H9 (cell line): ENCODE measurements at regions not wholly inside any gene's neighbourhood (a gene's known extent, or its start where the extent isn't known, plus 50 kb on each side); places are given as distances from the start of the nearest gene placed in this dataset.

ENCODE experiments used
- DNase-seq: peaks from one replicate; pipeline ENCODE4 v3.0.0-alpha.2; 2017
- H2AFZ ChIP-seq: one replicate; pipeline ENCODE4 v1.6.1; 2013; ENCODE audit warnings: mild to moderate bottlenecking, low read length, control low read depth, moderate library complexity
- H2AK5ac ChIP-seq: 2 replicates; pipeline ENCODE4 v1.6.1; 2013; ENCODE audit warnings: low read length, control low read depth, mixed read lengths; ENCODE audit not compliant: insufficient read length
- H2BK120ac ChIP-seq: one replicate; pipeline ENCODE4 v1.6.1; 2013; ENCODE audit warnings: low read depth, mild to moderate bottlenecking, low read length, control low read depth, inconsistent platforms; ENCODE audit not compliant: poor library complexity, severe bottlenecking
- H2BK12ac ChIP-seq: 2 replicates; pipeline ENCODE4 v1.6.1; 2013; ENCODE audit warnings: low read length, control low read depth, mixed read lengths, low read depth; ENCODE audit not compliant: insufficient read length
- H2BK15ac ChIP-seq: 2 replicates; pipeline ENCODE4 v1.6.1; 2013; ENCODE audit warnings: low read depth, low read length, control low read depth
- H2BK20ac ChIP-seq: one replicate; pipeline ENCODE4 v1.6.1; 2013; ENCODE audit warnings: low read depth, mild to moderate bottlenecking, low read length, control low read depth, inconsistent platforms; ENCODE audit not compliant: poor library complexity, severe bottlenecking
- H2BK5ac ChIP-seq: 2 replicates; pipeline ENCODE4 v1.6.1; 2013; ENCODE audit warnings: low read length, control low read depth, mixed read lengths; ENCODE audit not compliant: insufficient read length
- H3K14ac ChIP-seq: 2 replicates; pipeline ENCODE4 v1.6.1; 2013; ENCODE audit warnings: low read length, control low read depth; ENCODE audit not compliant: insufficient read depth
- H3K18ac ChIP-seq: 2 replicates; pipeline ENCODE4 v1.6.1; 2013; ENCODE audit warnings: low read depth, mild to moderate bottlenecking, mixed read lengths, low read length, control low read depth; ENCODE audit not compliant: insufficient read length
- H3K23ac ChIP-seq: 2 replicates; pipeline ENCODE4 v1.6.1; 2013; ENCODE audit warnings: low read length, control low read depth, mixed read lengths, low read depth; ENCODE audit not compliant: insufficient read length
- H3K23me2 ChIP-seq: 2 replicates; pipeline ENCODE4 v1.6.1; 2013; ENCODE audit warnings: low read depth, mild to moderate bottlenecking, mixed read lengths, low read length, control low read depth; ENCODE audit not compliant: insufficient read length, poor library complexity, severe bottlenecking
- H3K27ac ChIP-seq: 2 replicates; pipeline ENCODE4 v1.5.1; 2013; ENCODE audit warnings: low read length, control low read depth, mixed read lengths, low read depth; ENCODE audit not compliant: insufficient read length
- H3K27me3 ChIP-seq: 2 replicates; pipeline ENCODE4 v1.6.1; 2013; ENCODE audit warnings: low read length, control low read depth, inconsistent platforms; ENCODE audit not compliant: insufficient read depth
- H3K4ac ChIP-seq: 2 replicates; pipeline ENCODE4 v1.6.1; 2013; ENCODE audit warnings: low read depth, mild to moderate bottlenecking, control low read depth, inconsistent platforms, low read length, moderate library complexity
- H3K4me1 ChIP-seq: 2 replicates; pipeline ENCODE4 v1.6.1; 2013; ENCODE audit warnings: low read length, control low read depth, inconsistent platforms; ENCODE audit not compliant: insufficient read depth
- H3K4me2 ChIP-seq: 2 replicates; pipeline ENCODE4 v1.6.1; 2013; ENCODE audit warnings: low read length, control low read depth, mixed read lengths; ENCODE audit not compliant: insufficient read length, insufficient read depth
- H3K56ac ChIP-seq: 2 replicates; pipeline ENCODE4 v1.6.1; 2013; ENCODE audit warnings: low read depth, mild to moderate bottlenecking, mixed read lengths, low read length, control low read depth; ENCODE audit not compliant: insufficient read length
- H3K79me1 ChIP-seq: 2 replicates; pipeline ENCODE4 v1.6.1; 2013; ENCODE audit warnings: low read depth, mild to moderate bottlenecking, moderate library complexity, low read length, control low read depth, inconsistent platforms; ENCODE audit not compliant: insufficient read depth, poor library complexity, severe bottlenecking
- H3K79me2 ChIP-seq: 2 replicates; pipeline ENCODE4 v1.6.1; 2013; ENCODE audit warnings: low read length, control low read depth, inconsistent platforms; ENCODE audit not compliant: insufficient read depth
- H3K9ac ChIP-seq: 2 replicates; pipeline ENCODE4 v1.6.1; 2013; ENCODE audit warnings: low read length, control low read depth, mixed read lengths; ENCODE audit not compliant: insufficient read length; ENCODE audit errors: extremely low read depth
- H3K9me3 ChIP-seq: one replicate; pipeline ENCODE4 v1.6.1; 2013; ENCODE audit warnings: low read depth, low read length, inconsistent platforms; ENCODE audit not compliant: control insufficient read depth
- H3T11ph ChIP-seq: one replicate; pipeline ENCODE4 v1.6.1; 2013; ENCODE audit warnings: mild to moderate bottlenecking, low read length, control low read depth, inconsistent platforms
- H4K20me1 ChIP-seq: one replicate; pipeline ENCODE4 v1.6.1; 2013; ENCODE audit not compliant: control insufficient read depth, insufficient read length, insufficient read depth
- H4K5ac ChIP-seq: 2 replicates; pipeline ENCODE4 v1.6.1; 2013; ENCODE audit warnings: low read depth, mild to moderate bottlenecking, mixed read lengths, low read length, control low read depth; ENCODE audit not compliant: insufficient read length
- H4K8ac ChIP-seq: replicated peaks from 2 replicates; pipeline ENCODE4 v1.6.1; 2013; ENCODE audit warnings: low read length, control low read depth, mixed read lengths, low read depth; ENCODE audit not compliant: insufficient read length
- H4K91ac ChIP-seq: 2 replicates; pipeline ENCODE4 v1.6.1; 2013; ENCODE audit warnings: low read depth, mild to moderate bottlenecking, moderate library complexity, mixed read lengths, low read length, control low read depth; ENCODE audit not compliant: insufficient read length
- H3K27ac Mint-ChIP-seq, 3 experiments: 2 replicates in 2 of 3; 3 replicates in 1 of 3; pipeline ENCODE4 v1.8.0; 2020 to 2021; ENCODE audit warnings: mixed read lengths in 3 of 3, mild to moderate bottlenecking in 1 of 3, moderate library complexity in 1 of 3
- H3K27me3 Mint-ChIP-seq: 2 replicates; pipeline ENCODE4 v1.8.0; 2021; ENCODE audit warnings: low read depth, mild to moderate bottlenecking, moderate library complexity, mixed read lengths
- H3K36me3 Mint-ChIP-seq, 3 experiments: 2 replicates in 2 of 3; 3 replicates in 1 of 3; pipeline ENCODE4 v1.8.0; 2020 to 2021; ENCODE audit warnings: low read depth in 3 of 3, mixed read lengths in 3 of 3; ENCODE audit not compliant: insufficient read depth in 1 of 3
- H3K4me1 Mint-ChIP-seq, 2 experiments: 2 replicates each; pipeline ENCODE4 v1.8.0; 2020; ENCODE audit warnings: mixed read lengths in 2 of 2
- H3K4me3 Mint-ChIP-seq, 2 experiments: 2 replicates in 1 of 2; 3 replicates in 1 of 2; pipeline ENCODE4 v1.8.0; 2020 to 2021; ENCODE audit warnings: mild to moderate bottlenecking in 2 of 2, mixed read lengths in 2 of 2, moderate library complexity in 1 of 2
- H3K9me3 Mint-ChIP-seq, 2 experiments: 2 replicates in 1 of 2; 3 replicates in 1 of 2; pipeline ENCODE4 v1.8.0; 2020; ENCODE audit warnings: mild to moderate bottlenecking in 2 of 2, mixed read lengths in 2 of 2, moderate library complexity in 1 of 2
- WGBS: extraction: QIAGEN DNeasy Blood & Tissue Kit; methylation state at CpG from one replicate; pipeline ENCODE4 v1.1.7; 2013; ENCODE audit warnings: missing lambda C conversion rate, low lambda C conversion rate, mixed read lengths; ENCODE audit not compliant: insufficient read length; ENCODE audit errors: extremely low coverage; 5-methylcytosine and 5-hydroxymethylcytosine counted together
- TF ChIP-seq, protein P1 (sequence below): fragments of 200-600 bp; sonication (generic); conservative IDR thresholded peaks from 3 replicates; pipeline ENCODE4 v1.8.0; 2021; ENCODE audit warnings: antibody characterized with exemption, mild to moderate bottlenecking

- TF ChIP-seq, protein P1, sequence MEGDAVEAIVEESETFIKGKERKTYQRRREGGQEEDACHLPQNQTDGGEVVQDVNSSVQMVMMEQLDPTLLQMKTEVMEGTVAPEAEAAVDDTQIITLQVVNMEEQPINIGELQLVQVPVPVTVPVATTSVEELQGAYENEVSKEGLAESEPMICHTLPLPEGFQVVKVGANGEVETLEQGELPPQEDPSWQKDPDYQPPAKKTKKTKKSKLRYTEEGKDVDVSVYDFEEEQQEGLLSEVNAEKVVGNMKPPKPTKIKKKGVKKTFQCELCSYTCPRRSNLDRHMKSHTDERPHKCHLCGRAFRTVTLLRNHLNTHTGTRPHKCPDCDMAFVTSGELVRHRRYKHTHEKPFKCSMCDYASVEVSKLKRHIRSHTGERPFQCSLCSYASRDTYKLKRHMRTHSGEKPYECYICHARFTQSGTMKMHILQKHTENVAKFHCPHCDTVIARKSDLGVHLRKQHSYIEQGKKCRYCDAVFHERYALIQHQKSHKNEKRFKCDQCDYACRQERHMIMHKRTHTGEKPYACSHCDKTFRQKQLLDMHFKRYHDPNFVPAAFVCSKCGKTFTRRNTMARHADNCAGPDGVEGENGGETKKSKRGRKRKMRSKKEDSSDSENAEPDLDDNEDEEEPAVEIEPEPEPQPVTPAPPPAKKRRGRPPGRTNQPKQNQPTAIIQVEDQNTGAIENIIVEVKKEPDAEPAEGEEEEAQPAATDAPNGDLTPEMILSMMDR, result no peak
- Histone ChIP-seq H2BK15ac (no peak overlapping the region), H3K14ac (no peak overlapping the region), H2BK12ac (no peak overlapping the region), H2BK5ac (no peak overlapping the region), H2BK20ac (no peak overlapping the region), H3K4me2 (no peak overlapping the region), H3K18ac (no peak overlapping the region), H4K8ac (no peak overlapping the region), H3K23ac (no peak overlapping the region), H2BK120ac (no peak overlapping the region), H3K79me2 (no peaks in the 10 kb centered on the region), H2AFZ (no peak overlapping the region), H2AK5ac (no peak overlapping the region), H3K27me3 (no peaks in the 10 kb centered on the region), H4K20me1 (no peaks in the 10 kb centered on the region), H3K23me2 (no peaks in the 10 kb centered on the region), H3K9me3 (no peaks in the 10 kb centered on the region), H4K91ac (no peak overlapping the region), H3K79me1 (no peaks in the 10 kb centered on the region), H3K56ac (no peak overlapping the region), H3T11ph (no peak overlapping the region), H4K5ac (no peak overlapping the region), H3K9ac (no peak overlapping the region), H3K4ac (no peak overlapping the region), H3K27ac (no peak overlapping the region), H3K4me1 (peaks cover 3% of the 10 kb centered on the region; the same call in 1 of the 2 replicates)
- peak overlapping the region in 1 of 3 experiments; percentile 20; a peak in 1 of 7 replicates for H3K27ac Mint-ChIP-seq
- H3K27me3 Mint-ChIP-seq, result no peaks in the 10 kb centered on the region
- no CpG with 5 or more reads among the region's 3 CpGs for WGBS
- H3K9me3 Mint-ChIP-seq, result no peaks in the 10 kb centered on the region; a peak in 1 of 5 replicates
- peaks cover 14 to 18% of the 10 kb centered on the region in 2 experiments for H3K4me1 Mint-ChIP-seq
- H3K36me3 Mint-ChIP-seq, result no peaks in the 10 kb centered on the region; a peak in 3 of 7 replicates
- H3K4me3 Mint-ChIP-seq, result no peak overlapping the region
- DNase-seq, result no peak
These were observed 286.3 kb upstream of the TMEFF2 start for GRCh38 chr2:192480984-192481383.
